Spleen (tissue), 7 donors: ENCODE measurements at regions not wholly inside any gene's neighbourhood (a gene's known extent, or its start where the extent isn't known, plus 50 kb on each side); places are given as distances from the start of the nearest gene placed in this dataset.

Experiments
- POLR2A ChIP-seq, 3 donors: fragments of 450-650 bp; IDR thresholded peaks; one replicate each; pipeline ENCODE4 v1.5.1; 2017; ENCODE audit warnings: antibody characterized with exemption in 3 of 3, mild to moderate bottlenecking in 1 of 3
- POLR2AphosphoS5 ChIP-seq, 3 donors: sonication (generic); formaldehyde crosslinking; IDR thresholded peaks; one replicate each; pipeline ENCODE4 v1.5.1; 2017; ENCODE audit warnings: antibody characterized with exemption in 3 of 3
- TF ChIP-seq, protein P1 (sequence below), 11 experiments: fragments of 200-600 bp in 7 of 11; fragments of 450-650 bp in 4 of 11; sonication (generic) in 4 of 11; IDR thresholded peaks in 8 of 11; conservative IDR thresholded peaks in 3 of 11; 1 replicate in 7 of 11; 2 replicates in 4 of 11; pipeline versions ENCODE4 v1.4.0 to v1.8.0; 2016 to 2021; ENCODE audit warnings: antibody characterized with exemption in 11 of 11, inconsistent platforms in 4 of 11, mild to moderate bottlenecking in 1 of 11
- donor health status: DM: no; HTN: no; CAD: no; lungs with moderate emphysema.
- donor health status: DM: no; HTN: no; CAD: no.
- donor health status: DM: no; HTN: no; CAD: no.

DNA sequence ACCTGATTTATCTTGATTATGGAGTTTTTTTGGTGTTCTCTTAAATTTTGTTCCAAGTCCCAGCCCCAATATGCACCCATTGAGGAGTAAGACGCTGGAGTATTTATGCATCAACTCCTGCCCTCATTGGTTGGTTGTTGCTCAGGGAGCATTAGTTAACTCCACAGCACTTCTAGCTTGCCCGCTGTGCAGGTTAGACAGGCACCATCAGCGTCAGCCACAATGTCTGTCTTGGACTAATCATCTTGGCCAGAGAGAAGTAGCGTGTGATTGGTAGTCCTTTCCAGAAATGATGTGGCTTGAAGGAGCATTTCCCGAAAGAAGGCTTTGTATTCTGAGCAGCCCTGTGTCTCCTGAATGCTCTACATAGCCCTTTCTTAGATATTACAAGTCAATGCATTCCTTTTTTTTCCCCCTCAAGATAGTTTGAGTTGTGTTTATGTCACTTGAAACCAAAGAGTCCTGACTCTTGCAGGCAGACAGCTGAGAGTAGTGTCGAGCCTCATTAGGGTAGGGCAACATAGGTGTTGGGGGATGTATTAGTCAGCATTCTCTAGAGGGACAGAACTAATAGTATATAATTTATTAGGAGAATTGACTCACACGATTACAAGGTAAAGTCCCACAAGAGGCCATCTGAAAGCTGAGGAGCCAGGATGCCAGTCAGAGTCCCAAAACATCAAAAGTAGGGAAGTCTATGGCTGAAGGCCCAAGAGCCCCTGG, 94.6 kb upstream of the RCN1 start:
- TF ChIP-seq, protein P1, sequence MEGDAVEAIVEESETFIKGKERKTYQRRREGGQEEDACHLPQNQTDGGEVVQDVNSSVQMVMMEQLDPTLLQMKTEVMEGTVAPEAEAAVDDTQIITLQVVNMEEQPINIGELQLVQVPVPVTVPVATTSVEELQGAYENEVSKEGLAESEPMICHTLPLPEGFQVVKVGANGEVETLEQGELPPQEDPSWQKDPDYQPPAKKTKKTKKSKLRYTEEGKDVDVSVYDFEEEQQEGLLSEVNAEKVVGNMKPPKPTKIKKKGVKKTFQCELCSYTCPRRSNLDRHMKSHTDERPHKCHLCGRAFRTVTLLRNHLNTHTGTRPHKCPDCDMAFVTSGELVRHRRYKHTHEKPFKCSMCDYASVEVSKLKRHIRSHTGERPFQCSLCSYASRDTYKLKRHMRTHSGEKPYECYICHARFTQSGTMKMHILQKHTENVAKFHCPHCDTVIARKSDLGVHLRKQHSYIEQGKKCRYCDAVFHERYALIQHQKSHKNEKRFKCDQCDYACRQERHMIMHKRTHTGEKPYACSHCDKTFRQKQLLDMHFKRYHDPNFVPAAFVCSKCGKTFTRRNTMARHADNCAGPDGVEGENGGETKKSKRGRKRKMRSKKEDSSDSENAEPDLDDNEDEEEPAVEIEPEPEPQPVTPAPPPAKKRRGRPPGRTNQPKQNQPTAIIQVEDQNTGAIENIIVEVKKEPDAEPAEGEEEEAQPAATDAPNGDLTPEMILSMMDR (IDR thresholded peaks at IDR 0.05 in 8 of 11, conservative IDR thresholded peaks at IDR 0.05 in 3 of 11): no peak
- TF ChIP-seq POLR2AphosphoS5 (IDR thresholded peaks at IDR 0.05): no peak
- no peak for TF ChIP-seq POLR2A (IDR thresholded peaks at IDR 0.05)
